ENCODE measurements at regions not wholly inside any gene's neighbourhood (a gene's known extent, or its start where the extent isn't known, plus 50 kb on each side); places are given as distances from the start of the nearest gene placed in this dataset.

DNA sequence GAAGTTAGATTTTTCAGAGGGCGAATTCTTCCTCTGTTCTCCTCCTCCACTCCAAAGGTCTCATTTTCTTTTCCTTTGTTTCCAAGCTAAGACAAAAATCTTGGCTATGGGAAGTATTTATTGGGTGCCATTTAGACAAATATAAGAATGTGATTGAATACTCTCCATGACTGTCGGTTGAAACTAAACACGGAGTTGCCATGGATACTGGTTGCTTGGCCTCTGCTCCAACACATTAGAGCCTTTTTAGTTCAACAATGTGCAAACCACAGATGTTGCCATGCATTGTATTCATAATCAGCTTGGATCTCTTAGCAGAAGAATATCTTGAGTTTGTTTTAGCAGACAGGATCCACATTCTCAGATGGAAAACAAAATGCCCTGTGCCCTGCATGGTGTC is 366.5 kb upstream of the LCORL start:
- Histone ChIP-seq H3K9me3 (ENCODE audit: control insufficient read depth in 2 of 2, low read length in 2 of 2) (no peaks in the 10 kb centered on the region), H3K27me3 (ENCODE audit: control insufficient read depth in 2 of 2, insufficient read depth in 2 of 2, low read length in 2 of 2) (no peaks in the 10 kb centered on the region), H3K27ac (ENCODE audit: low read depth in 2 of 2, low read length in 2 of 2) (no peak overlapping the region), H3K4me1 (ENCODE audit: control insufficient read depth in 2 of 2, insufficient read depth in 2 of 2, low read length in 2 of 2) (no peaks in the 10 kb centered on the region), H3K9ac (ENCODE audit: low read depth in 1 of 2, low read length in 2 of 2) (no peak overlapping the region), H3K36me3 (ENCODE audit: control insufficient read depth in 2 of 2, insufficient read depth in 2 of 2, low read length in 2 of 2) (no peaks in the 10 kb centered on the region), H3K4me3 (ENCODE audit: low read length in 2 of 2) (no peak overlapping the region)

DNA sequence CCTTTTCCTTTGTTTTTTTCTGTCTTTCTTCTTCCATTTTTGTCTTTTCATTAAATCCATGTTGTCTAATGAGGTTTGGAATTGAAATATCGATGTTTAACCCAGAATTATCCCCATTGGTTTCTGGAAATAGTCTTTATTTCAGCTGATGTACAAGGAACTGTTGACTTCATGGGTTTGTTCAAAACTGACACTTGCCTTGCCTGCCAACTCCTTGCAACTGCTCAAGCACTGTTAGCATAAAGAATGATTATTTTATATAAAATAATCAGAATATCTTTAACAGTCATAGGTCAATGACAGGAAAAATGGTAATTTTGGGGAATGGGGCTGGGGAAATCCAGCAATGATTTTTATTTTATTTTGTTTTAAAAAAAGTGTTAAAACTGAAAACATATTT is 359.6 kb upstream of the LCORL start:
- no peak overlapping the region for H3K4me3 ChIP-seq (ENCODE audit: low read length in 2 of 2)
- no peak overlapping the region for H3K27ac ChIP-seq (ENCODE audit: low read depth in 2 of 2, low read length in 2 of 2)
- H3K9ac ChIP-seq (ENCODE audit: low read depth in 1 of 2, low read length in 2 of 2), result no peak overlapping the region
- H3K4me1 ChIP-seq (ENCODE audit: control insufficient read depth in 2 of 2, insufficient read depth in 2 of 2, low read length in 2 of 2), result no peaks in the 10 kb centered on the region
- H3K9me3 ChIP-seq (ENCODE audit: control insufficient read depth in 2 of 2, low read length in 2 of 2), result no peaks in the 10 kb centered on the region
- no peaks in the 10 kb centered on the region for H3K27me3 ChIP-seq (ENCODE audit: control insufficient read depth in 2 of 2, insufficient read depth in 2 of 2, low read length in 2 of 2)
- no peaks in the 10 kb centered on the region for H3K36me3 ChIP-seq (ENCODE audit: control insufficient read depth in 2 of 2, insufficient read depth in 2 of 2, low read length in 2 of 2)

DNA sequence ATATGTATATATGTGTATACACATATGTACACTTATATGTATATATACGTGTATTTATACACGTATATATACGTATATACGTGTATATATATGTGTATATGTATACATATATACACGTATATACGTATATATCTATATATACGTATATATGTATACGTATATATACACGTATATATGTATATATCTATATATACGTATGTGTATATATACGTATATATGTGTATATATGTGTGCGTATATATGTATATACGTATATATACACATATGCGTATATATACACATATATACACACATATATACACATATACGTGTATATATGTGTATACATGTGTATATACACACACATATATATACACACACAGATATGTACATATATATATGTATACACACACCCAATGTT is 348.0 kb upstream of the LCORL start:
- Histone ChIP-seq H3K27me3 (ENCODE audit: control insufficient read depth in 2 of 2, insufficient read depth in 2 of 2, low read length in 2 of 2) (no peaks in the 10 kb centered on the region), H3K9ac (ENCODE audit: low read depth in 1 of 2, low read length in 2 of 2) (no peak overlapping the region), H3K27ac (ENCODE audit: low read depth in 2 of 2, low read length in 2 of 2) (no peak overlapping the region)

DNA sequence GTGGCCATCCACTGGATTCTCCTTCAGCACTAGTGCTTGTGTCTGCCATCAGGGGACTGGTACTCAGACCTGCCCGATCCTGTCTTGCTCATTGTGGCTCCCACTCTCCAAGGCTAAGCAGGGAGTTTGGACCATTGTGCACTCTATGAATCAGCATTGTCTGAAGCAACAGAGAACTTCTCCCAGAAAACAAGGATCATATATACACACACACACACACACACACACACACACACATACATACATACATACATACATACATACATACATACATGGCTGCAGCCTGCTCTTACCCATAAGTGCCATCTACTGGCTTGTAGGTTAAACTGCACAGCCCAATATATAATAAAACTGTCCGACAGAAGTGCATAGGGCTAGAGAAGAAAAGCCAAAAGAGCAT is 345.3 kb upstream of the LCORL start:
- H3K4me1 ChIP-seq (ENCODE audit: control insufficient read depth in 2 of 2, insufficient read depth in 2 of 2, low read length in 2 of 2), result no peaks in the 10 kb centered on the region
- no peaks in the 10 kb centered on the region for H3K27me3 ChIP-seq (ENCODE audit: control insufficient read depth in 2 of 2, insufficient read depth in 2 of 2, low read length in 2 of 2)
- H3K9me3 ChIP-seq (ENCODE audit: control insufficient read depth in 2 of 2, low read length in 2 of 2), result no peaks in the 10 kb centered on the region
- no peak overlapping the region for H3K9ac ChIP-seq (ENCODE audit: low read depth in 1 of 2, low read length in 2 of 2)
- H3K36me3 ChIP-seq (ENCODE audit: control insufficient read depth in 2 of 2, insufficient read depth in 2 of 2, low read length in 2 of 2), result no peaks in the 10 kb centered on the region
- H3K4me3 ChIP-seq (ENCODE audit: low read length in 2 of 2), result no peak overlapping the region
- H3K27ac ChIP-seq (ENCODE audit: low read depth in 2 of 2, low read length in 2 of 2), result no peak overlapping the region

More for the DNA sequence above, 348.0 kb upstream of the LCORL start:
- Histone ChIP-seq H3K36me3 (ENCODE audit: control insufficient read depth in 2 of 2, insufficient read depth in 2 of 2, low read length in 2 of 2) (no peaks in the 10 kb centered on the region), H3K4me3 (ENCODE audit: low read length in 2 of 2) (no peak overlapping the region), H3K4me1 (ENCODE audit: control insufficient read depth in 2 of 2, insufficient read depth in 2 of 2, low read length in 2 of 2) (no peaks in the 10 kb centered on the region), H3K9me3 (ENCODE audit: control insufficient read depth in 2 of 2, low read length in 2 of 2) (no peaks in the 10 kb centered on the region)

DNA sequence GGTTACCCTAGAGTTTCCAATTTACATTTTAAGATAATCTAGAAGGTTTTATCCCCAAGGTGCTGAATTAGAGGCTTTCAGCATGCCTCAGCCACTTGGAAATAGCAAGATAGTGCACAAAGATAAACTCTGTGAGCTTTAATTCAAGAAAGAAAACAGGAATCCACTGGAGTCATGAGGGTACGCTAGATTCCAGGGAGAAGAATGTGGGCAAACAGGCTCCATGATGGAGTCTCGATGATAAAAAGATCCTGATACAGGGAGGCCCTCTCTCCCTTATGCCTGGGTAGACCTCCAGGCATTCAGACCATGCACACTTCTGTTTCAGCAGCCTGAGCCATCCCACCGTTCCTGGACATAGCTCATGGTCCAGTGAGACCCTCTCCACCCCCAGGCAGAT is 344.6 kb upstream of the LCORL start:
- no peak overlapping the region for H3K4me3 ChIP-seq (ENCODE audit: low read length in 2 of 2)
- H3K4me1 ChIP-seq (ENCODE audit: control insufficient read depth in 2 of 2, insufficient read depth in 2 of 2, low read length in 2 of 2), result no peaks in the 10 kb centered on the region

DNA sequence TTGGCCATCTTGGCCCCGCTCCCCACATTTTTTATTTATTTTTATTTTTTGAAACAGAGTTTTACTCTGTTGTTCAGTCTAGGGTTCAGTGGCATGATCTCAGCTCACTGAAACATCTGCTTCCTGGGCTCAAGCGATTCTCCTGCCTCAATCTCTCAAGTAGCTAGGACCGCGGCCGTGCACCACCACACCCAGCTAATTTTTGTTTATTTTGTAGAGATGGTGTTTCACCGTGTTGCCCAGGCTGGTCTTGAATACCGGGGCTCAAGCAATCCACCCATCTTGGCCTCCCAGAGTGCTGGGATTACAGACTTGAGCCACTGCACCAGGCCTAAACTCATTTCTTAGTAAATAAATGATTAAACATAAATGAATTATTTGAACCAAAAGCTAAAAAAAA is 322.0 kb upstream of the LCORL start:
- no peaks in the 10 kb centered on the region for H3K36me3 ChIP-seq (ENCODE audit: control insufficient read depth in 2 of 2, insufficient read depth in 2 of 2, low read length in 2 of 2)
- no peak overlapping the region for H3K4me3 ChIP-seq (ENCODE audit: low read length in 2 of 2)
- H3K9me3 ChIP-seq (ENCODE audit: control insufficient read depth in 2 of 2, low read length in 2 of 2), result no peaks in the 10 kb centered on the region

More for the DNA sequence above, 344.6 kb upstream of the LCORL start:
- no peak overlapping the region for H3K27ac ChIP-seq (ENCODE audit: low read depth in 2 of 2, low read length in 2 of 2)
- no peaks in the 10 kb centered on the region for H3K27me3 ChIP-seq (ENCODE audit: control insufficient read depth in 2 of 2, insufficient read depth in 2 of 2, low read length in 2 of 2)
- no peak overlapping the region for H3K9ac ChIP-seq (ENCODE audit: low read depth in 1 of 2, low read length in 2 of 2)
- no peaks in the 10 kb centered on the region for H3K36me3 ChIP-seq (ENCODE audit: control insufficient read depth in 2 of 2, insufficient read depth in 2 of 2, low read length in 2 of 2)
- no peaks in the 10 kb centered on the region for H3K9me3 ChIP-seq (ENCODE audit: control insufficient read depth in 2 of 2, low read length in 2 of 2)

DNA sequence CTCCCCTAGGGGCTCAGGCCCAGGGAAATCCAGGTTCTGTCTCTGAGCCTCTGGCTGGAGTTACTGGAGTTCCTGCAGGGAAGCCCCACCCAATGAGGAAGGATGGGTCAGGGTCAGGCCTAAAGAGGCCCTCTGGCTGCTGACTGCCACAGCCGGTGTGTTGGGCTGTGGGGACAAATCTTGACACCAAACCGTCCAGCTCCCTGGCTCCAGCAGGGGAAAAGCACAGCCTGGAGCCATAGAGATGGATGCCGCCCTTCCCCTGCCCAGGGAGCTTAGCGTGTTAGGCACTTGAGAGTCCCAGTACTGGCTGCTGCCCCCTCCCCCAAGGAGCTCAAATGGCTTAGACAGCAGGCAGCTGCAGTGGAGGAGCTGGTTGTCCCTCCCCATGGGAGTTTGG is 321.3 kb upstream of the LCORL start:
- Histone ChIP-seq H3K9ac (ENCODE audit: low read depth in 1 of 2, low read length in 2 of 2) (no peak overlapping the region), H3K36me3 (ENCODE audit: control insufficient read depth in 2 of 2, insufficient read depth in 2 of 2, low read length in 2 of 2) (no peaks in the 10 kb centered on the region), H3K27me3 (ENCODE audit: control insufficient read depth in 2 of 2, insufficient read depth in 2 of 2, low read length in 2 of 2) (no peaks in the 10 kb centered on the region), H3K4me3 (ENCODE audit: low read length in 2 of 2) (no peak overlapping the region), H3K9me3 (ENCODE audit: control insufficient read depth in 2 of 2, low read length in 2 of 2) (no peaks in the 10 kb centered on the region), H3K27ac (ENCODE audit: low read depth in 2 of 2, low read length in 2 of 2) (no peak overlapping the region), H3K4me1 (ENCODE audit: control insufficient read depth in 2 of 2, insufficient read depth in 2 of 2, low read length in 2 of 2) (no peaks in the 10 kb centered on the region)

More for the DNA sequence above, 322.0 kb upstream of the LCORL start:
- Histone ChIP-seq H3K9ac (ENCODE audit: low read depth in 1 of 2, low read length in 2 of 2) (no peak overlapping the region), H3K27me3 (ENCODE audit: control insufficient read depth in 2 of 2, insufficient read depth in 2 of 2, low read length in 2 of 2) (no peaks in the 10 kb centered on the region), H3K4me1 (ENCODE audit: control insufficient read depth in 2 of 2, insufficient read depth in 2 of 2, low read length in 2 of 2) (no peaks in the 10 kb centered on the region), H3K27ac (ENCODE audit: low read depth in 2 of 2, low read length in 2 of 2) (no peak overlapping the region)

DNA sequence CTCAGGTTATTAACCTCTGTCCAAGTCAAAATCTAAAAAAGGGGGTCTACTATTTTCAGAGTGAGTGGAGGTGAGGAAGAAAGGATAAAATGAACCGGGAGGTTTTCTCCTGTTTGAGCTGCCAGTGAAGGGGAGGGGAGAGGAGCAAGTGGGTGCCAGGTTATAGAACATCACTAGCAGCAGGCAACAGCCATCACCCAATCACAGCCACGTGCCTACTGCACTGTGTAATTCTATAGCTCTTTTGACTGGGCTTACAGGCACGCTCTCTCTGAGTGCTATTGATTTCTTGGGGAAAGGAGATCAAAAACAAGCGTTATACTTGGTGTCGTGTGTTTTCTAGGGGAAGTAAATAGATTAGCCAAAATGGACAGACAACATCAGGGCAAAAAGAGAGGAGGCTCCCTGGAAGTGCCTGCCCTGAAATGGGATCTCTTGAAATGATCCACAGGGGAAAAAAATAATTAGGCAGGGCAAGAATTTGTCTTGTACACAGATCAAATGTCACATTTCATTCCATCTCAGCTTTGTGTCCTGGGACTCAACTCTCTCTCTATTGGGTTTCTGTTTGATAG is 300.5 kb upstream of the LCORL start:
- H3K9me3 ChIP-seq (ENCODE audit: control insufficient read depth in 2 of 2, low read length in 2 of 2), result no peaks in the 10 kb centered on the region
- no peaks in the 10 kb centered on the region for H3K27me3 ChIP-seq (ENCODE audit: control insufficient read depth in 2 of 2, insufficient read depth in 2 of 2, low read length in 2 of 2)

DNA sequence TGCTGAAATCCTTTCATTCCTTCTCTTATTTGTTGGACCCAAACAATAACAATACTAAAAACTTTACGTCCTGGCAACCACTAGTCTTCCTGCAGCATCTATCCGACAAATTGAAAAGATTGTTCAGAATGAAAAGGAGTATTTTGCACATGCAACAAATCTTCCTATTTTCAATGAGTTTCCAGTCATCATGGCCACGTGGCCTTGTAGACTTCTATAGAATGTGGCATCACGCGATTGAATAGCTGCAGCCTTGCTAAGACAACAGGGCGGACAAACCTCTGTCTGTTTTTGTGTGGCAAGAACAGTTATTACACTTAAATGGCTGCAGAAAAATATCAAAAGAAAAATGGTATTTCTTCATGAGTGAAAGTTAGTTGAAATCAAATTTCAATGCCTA is 297.9 kb upstream of the LCORL start:
- Histone ChIP-seq H3K27ac (ENCODE audit: low read depth in 2 of 2, low read length in 2 of 2) (no peak overlapping the region), H3K9me3 (ENCODE audit: control insufficient read depth in 2 of 2, low read length in 2 of 2) (no peaks in the 10 kb centered on the region), H3K4me3 (ENCODE audit: low read length in 2 of 2) (no peak overlapping the region), H3K4me1 (ENCODE audit: control insufficient read depth in 2 of 2, insufficient read depth in 2 of 2, low read length in 2 of 2) (no peaks in the 10 kb centered on the region), H3K9ac (ENCODE audit: low read depth in 1 of 2, low read length in 2 of 2) (no peak overlapping the region), H3K27me3 (ENCODE audit: control insufficient read depth in 2 of 2, insufficient read depth in 2 of 2, low read length in 2 of 2) (no peaks in the 10 kb centered on the region), H3K36me3 (ENCODE audit: control insufficient read depth in 2 of 2, insufficient read depth in 2 of 2, low read length in 2 of 2) (no peaks in the 10 kb centered on the region)

More for the DNA sequence above, 300.5 kb upstream of the LCORL start:
- Histone ChIP-seq H3K36me3 (ENCODE audit: control insufficient read depth in 2 of 2, insufficient read depth in 2 of 2, low read length in 2 of 2) (no peaks in the 10 kb centered on the region), H3K4me1 (ENCODE audit: control insufficient read depth in 2 of 2, insufficient read depth in 2 of 2, low read length in 2 of 2) (no peaks in the 10 kb centered on the region), H3K27ac (ENCODE audit: low read depth in 2 of 2, low read length in 2 of 2) (no peak overlapping the region), H3K9ac (ENCODE audit: low read depth in 1 of 2, low read length in 2 of 2) (no peak overlapping the region), H3K4me3 (ENCODE audit: low read length in 2 of 2) (no peak overlapping the region)

DNA sequence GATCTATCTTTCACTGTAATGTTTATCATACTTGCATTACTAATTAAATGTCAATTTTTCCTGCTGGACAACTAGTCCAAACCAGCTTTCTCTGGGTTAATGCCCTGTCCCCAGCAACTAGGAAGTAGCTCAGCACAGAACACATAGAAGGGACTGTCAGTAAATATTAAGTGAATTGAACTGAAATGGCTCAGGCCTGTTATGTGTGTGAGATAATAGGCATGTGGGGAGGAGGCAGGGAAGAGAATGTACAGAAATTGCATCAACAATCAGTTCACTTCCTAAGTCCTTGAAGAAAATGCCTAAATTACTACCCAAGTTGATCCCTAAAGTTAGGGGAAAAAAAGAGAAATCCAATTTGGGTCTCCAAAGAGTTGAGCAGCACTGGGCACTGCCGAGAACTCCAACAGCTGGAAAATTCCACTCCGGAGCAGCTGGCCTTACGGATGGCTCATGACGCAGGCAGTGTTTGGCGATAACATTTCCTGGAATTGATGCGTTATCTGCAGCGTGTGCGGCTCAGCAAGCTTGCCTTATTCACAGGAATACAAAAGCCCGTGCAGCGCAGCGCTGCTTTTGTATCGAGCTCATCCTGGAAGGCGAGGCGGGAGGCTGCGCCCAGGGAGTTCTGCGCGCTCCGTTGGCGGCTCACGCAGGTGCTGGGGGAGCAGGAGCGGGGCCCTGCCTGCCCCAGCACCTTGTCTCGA is 297.3 kb upstream of the LCORL start:
- Histone ChIP-seq H3K9me3 (ENCODE audit: control insufficient read depth in 2 of 2, low read length in 2 of 2) (no peaks in the 10 kb centered on the region), H3K9ac (ENCODE audit: low read depth in 1 of 2, low read length in 2 of 2) (no peak overlapping the region), H3K4me1 (ENCODE audit: control insufficient read depth in 2 of 2, insufficient read depth in 2 of 2, low read length in 2 of 2) (no peaks in the 10 kb centered on the region), H3K27me3 (ENCODE audit: control insufficient read depth in 2 of 2, insufficient read depth in 2 of 2, low read length in 2 of 2) (no peaks in the 10 kb centered on the region), H3K36me3 (ENCODE audit: control insufficient read depth in 2 of 2, insufficient read depth in 2 of 2, low read length in 2 of 2) (no peaks in the 10 kb centered on the region), H3K4me3 (ENCODE audit: low read length in 2 of 2) (no peak overlapping the region), H3K27ac (ENCODE audit: low read depth in 2 of 2, low read length in 2 of 2) (no peak overlapping the region)

Data from mucosa of rectum (tissue), 2 donors.